Ishikawa (cell line): ENCODE measurements at regions not wholly inside any gene's neighbourhood (a gene's known extent, or its start where the extent isn't known, plus 50 kb on each side); places are given as distances from the start of the nearest gene placed in this dataset.

Source experiments
- CEBPB ChIP-seq: IDR thresholded peaks from 2 replicates; pipeline ENCODE4 v1.6.1; 2012
- CREB1 ChIP-seq: IDR thresholded peaks from 2 replicates; pipeline ENCODE4 v1.6.1; 2012; ENCODE audit warnings: low read depth
- EGR1 ChIP-seq: IDR thresholded peaks from 2 replicates; pipeline ENCODE4 v1.6.1; 2012
- EP300 ChIP-seq: IDR thresholded peaks from 2 replicates; pipeline ENCODE4 v1.6.1; 2012; ENCODE audit warnings: borderline replicate concordance
- FOXM1 ChIP-seq: IDR thresholded peaks from 2 replicates; pipeline ENCODE4 v1.6.1; 2012; ENCODE audit warnings: low read depth, borderline replicate concordance
- NFIC ChIP-seq: IDR thresholded peaks from 2 replicates; pipeline ENCODE4 v1.6.1; 2012
- RAD21 ChIP-seq: IDR thresholded peaks from 2 replicates; pipeline ENCODE4 v1.6.1; 2012; ENCODE audit warnings: low read depth
- TAF1 ChIP-seq: IDR thresholded peaks from 2 replicates; pipeline ENCODE4 v1.6.1; 2012; ENCODE audit warnings: low read depth, mild to moderate bottlenecking
- TCF12 ChIP-seq: IDR thresholded peaks from 2 replicates; pipeline ENCODE4 v1.6.1; 2012; ENCODE audit warnings: low read depth
- TEAD4 ChIP-seq: IDR thresholded peaks from 2 replicates; pipeline ENCODE4 v1.6.1; 2012
- USF1 ChIP-seq: IDR thresholded peaks from 2 replicates; pipeline ENCODE4 v1.6.1; 2012
- YY1 ChIP-seq: IDR thresholded peaks from 2 replicates; pipeline ENCODE4 v1.6.1; 2012; ENCODE audit warnings: low read depth
- ZBTB7A ChIP-seq: IDR thresholded peaks from 2 replicates; pipeline ENCODE4 v1.6.1; 2012; ENCODE audit warnings: low read depth
- TF ChIP-seq, protein P1 (sequence below): IDR thresholded peaks from 2 replicates; pipeline ENCODE4 v1.6.1; 2012; ENCODE audit warnings: low read depth, mild to moderate bottlenecking
- TF ChIP-seq, protein P2 (sequence below): IDR thresholded peaks from 2 replicates; pipeline ENCODE4 v1.6.1; 2012

DNA sequence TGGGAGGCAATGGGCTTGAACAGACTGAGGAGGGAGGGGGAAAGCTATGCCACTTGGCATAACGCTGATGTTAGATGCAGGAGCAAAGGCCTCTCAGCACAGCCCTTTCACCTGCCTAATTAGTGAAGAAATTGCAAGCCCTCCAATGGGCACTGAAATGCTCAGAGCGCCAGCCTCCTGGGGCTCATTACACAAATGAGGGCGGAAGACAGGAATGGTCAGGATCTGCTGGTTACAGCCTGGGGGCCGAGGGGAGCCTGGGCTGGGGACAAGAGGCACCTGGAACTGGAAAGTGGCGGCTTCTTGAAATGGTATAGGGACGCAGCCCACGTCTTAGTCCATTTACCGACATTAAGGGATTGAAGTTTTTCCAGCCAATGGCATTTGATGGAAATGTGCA is 50.2 kb upstream of the PLET1 start:
- TF ChIP-seq YY1, result no peak
- TF ChIP-seq USF1, result no peak
- TF ChIP-seq CEBPB, result no peak
- TF ChIP-seq RAD21, result no peak
- TF ChIP-seq EGR1, result no peak
- TF ChIP-seq TAF1, result no peak
- TF ChIP-seq, protein P1, sequence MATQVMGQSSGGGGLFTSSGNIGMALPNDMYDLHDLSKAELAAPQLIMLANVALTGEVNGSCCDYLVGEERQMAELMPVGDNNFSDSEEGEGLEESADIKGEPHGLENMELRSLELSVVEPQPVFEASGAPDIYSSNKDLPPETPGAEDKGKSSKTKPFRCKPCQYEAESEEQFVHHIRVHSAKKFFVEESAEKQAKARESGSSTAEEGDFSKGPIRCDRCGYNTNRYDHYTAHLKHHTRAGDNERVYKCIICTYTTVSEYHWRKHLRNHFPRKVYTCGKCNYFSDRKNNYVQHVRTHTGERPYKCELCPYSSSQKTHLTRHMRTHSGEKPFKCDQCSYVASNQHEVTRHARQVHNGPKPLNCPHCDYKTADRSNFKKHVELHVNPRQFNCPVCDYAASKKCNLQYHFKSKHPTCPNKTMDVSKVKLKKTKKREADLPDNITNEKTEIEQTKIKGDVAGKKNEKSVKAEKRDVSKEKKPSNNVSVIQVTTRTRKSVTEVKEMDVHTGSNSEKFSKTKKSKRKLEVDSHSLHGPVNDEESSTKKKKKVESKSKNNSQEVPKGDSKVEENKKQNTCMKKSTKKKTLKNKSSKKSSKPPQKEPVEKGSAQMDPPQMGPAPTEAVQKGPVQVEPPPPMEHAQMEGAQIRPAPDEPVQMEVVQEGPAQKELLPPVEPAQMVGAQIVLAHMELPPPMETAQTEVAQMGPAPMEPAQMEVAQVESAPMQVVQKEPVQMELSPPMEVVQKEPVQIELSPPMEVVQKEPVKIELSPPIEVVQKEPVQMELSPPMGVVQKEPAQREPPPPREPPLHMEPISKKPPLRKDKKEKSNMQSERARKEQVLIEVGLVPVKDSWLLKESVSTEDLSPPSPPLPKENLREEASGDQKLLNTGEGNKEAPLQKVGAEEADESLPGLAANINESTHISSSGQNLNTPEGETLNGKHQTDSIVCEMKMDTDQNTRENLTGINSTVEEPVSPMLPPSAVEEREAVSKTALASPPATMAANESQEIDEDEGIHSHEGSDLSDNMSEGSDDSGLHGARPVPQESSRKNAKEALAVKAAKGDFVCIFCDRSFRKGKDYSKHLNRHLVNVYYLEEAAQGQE, result no peak
- no peak for TF ChIP-seq NFIC
- TF ChIP-seq ZBTB7A, result no peak
- no peak for TF ChIP-seq TCF12

GRCh38 chr11:112315057-112315720 is 54.5 kb upstream of the PLET1 start:
- TF ChIP-seq, protein P2, sequence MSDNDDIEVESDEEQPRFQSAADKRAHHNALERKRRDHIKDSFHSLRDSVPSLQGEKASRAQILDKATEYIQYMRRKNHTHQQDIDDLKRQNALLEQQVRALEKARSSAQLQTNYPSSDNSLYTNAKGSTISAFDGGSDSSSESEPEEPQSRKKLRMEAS, result no peak
- TF ChIP-seq FOXM1, result no peak
- no peak for TF ChIP-seq ZBTB7A
- no peak for TF ChIP-seq TCF12
- no peak for TF ChIP-seq CEBPB
- TF ChIP-seq, protein P1, result no peak
- TF ChIP-seq EP300, result no peak
- TF ChIP-seq RAD21, result no peak
- TF ChIP-seq USF1, result no peak
- no peak for TF ChIP-seq CREB1
- no peak for TF ChIP-seq TEAD4
- TF ChIP-seq EGR1, result no peak
- no peak for TF ChIP-seq TAF1
- TF ChIP-seq NFIC, result no peak
- no peak for TF ChIP-seq YY1

DNA sequence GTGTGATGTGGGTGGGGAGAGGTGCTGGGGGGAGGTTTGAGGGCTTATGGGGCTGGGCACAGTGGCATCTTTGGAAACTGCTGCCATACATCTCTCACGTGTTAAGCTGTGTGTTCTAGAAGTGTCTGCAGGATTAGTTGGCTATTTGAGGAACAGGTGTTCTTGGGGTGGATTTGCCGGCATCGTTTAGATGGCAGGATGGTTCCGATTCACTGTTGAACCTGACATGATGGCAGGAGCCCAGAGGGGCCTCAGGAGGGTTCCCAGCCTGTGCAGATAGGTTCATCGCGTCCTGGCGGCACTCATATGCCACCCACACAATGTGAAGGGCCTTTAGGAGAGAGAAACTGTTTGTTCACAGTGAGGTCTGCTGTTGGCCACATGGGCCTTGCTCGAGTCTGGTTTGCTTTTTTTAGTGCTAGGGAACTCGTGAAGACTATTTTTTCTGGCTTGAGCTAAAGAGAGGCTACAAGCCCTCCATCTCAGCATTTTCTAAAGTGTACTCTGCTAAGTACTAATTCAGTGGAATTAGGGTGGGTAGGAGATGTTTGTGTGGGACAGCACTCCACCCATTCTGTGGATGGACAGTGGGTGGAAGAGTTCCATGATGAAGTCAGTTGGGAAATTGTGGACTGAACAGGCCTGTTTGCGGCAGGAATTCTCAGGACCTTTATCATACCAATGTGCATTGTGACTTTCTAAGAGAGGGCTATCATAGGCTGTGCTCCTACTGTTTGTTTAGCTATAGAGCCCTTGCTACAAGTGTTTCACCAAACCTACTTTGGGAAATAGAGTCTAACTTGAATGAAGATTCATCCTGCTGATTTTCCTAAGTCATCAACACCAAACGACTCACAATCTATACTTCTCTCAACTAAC is 55.4 kb upstream of the PLET1 start:
- TF ChIP-seq YY1 (no peak), EGR1 (no peak), FOXM1 (no peak), ZBTB7A (no peak), CREB1 (no peak), TAF1 (no peak), TCF12 (no peak)
- TF ChIP-seq, protein P1, result no peak

- TF ChIP-seq TCF12, result no peak
Observed at GRCh38 chr11:112316971-112317370, 56.3 kb upstream of the PLET1 start.
